GM23248 (cell line): ENCODE measurements at regions not wholly inside any gene's neighbourhood (a gene's known extent, or its start where the extent isn't known, plus 50 kb on each side); places are given as distances from the start of the nearest gene placed in this dataset.

Experiments
- DNase-seq: peaks from one replicate; pipeline ENCODE4 v3.0.0-alpha.2; 2015
- H2AFZ ChIP-seq: fragments of 200-600 bp; sonication (generic); 2 replicates; pipeline ENCODE4 v1.6.1; 2016; ENCODE audit warnings: antibody characterized with exemption
- H3F3A ChIP-seq: fragments of 200-600 bp; sonication (generic); 2 replicates; pipeline ENCODE4 v1.6.1; 2016; ENCODE audit warnings: mild to moderate bottlenecking, antibody characterized with exemption, mixed run types; ENCODE audit not compliant: insufficient read depth
- H3K27ac ChIP-seq: fragments of 200-600 bp; sonication (generic); 2 replicates; pipeline ENCODE4 v1.5.1; 2016; ENCODE audit warnings: mild to moderate bottlenecking
- H3K27me3 ChIP-seq: fragments of 200-600 bp; sonication (generic); replicated peaks from 2 replicates; pipeline ENCODE4 v1.6.1; 2016; ENCODE audit warnings: mild to moderate bottlenecking; ENCODE audit not compliant: insufficient read depth
- H3K36me3 ChIP-seq: fragments of 200-600 bp; sonication (generic); 2 replicates; pipeline ENCODE4 v1.6.1; 2016; ENCODE audit warnings: low read depth, mild to moderate bottlenecking
- H3K4me1 ChIP-seq: fragments of 200-600 bp; sonication (generic); 2 replicates; pipeline ENCODE4 v1.6.1; 2016; ENCODE audit warnings: mild to moderate bottlenecking; ENCODE audit not compliant: insufficient read depth
- H3K4me2 ChIP-seq: fragments of 200-600 bp; sonication (generic); one replicate; pipeline ENCODE4 v1.6.1; 2016; ENCODE audit warnings: mild to moderate bottlenecking; ENCODE audit not compliant: unreplicated experiment
- H3K4me3 ChIP-seq: fragments of 200-600 bp; sonication (generic); 2 replicates; pipeline ENCODE4 v1.5.1; 2016; ENCODE audit warnings: mild to moderate bottlenecking
- H3K79me2 ChIP-seq: fragments of 200-600 bp; sonication (generic); 2 replicates; pipeline ENCODE4 v1.6.1; 2016; ENCODE audit warnings: mild to moderate bottlenecking; ENCODE audit not compliant: insufficient read depth
- H3K9ac ChIP-seq: fragments of 200-600 bp; sonication (generic); 2 replicates; pipeline ENCODE4 v1.6.1; 2016; ENCODE audit warnings: mild to moderate bottlenecking
- H3K9me2 ChIP-seq: fragments of 200-600 bp; sonication (generic); 2 replicates; pipeline ENCODE4 v1.6.1; 2016; ENCODE audit warnings: mixed run types, mild to moderate bottlenecking, moderate library complexity; ENCODE audit not compliant: insufficient read depth
- H3K9me3 ChIP-seq: fragments of 200-600 bp; sonication (generic); one replicate; pipeline ENCODE4 v1.6.1; 2017; ENCODE audit warnings: low read depth
- H4K20me1 ChIP-seq: fragments of 200-600 bp; sonication (generic); 2 replicates; pipeline ENCODE4 v1.6.0; 2016; ENCODE audit not compliant: insufficient read depth
- EZH2 ChIP-seq: fragments of 200-600 bp; sonication (generic); IDR thresholded peaks from 2 replicates; pipeline ENCODE4 v1.6.1; 2018; ENCODE audit warnings: antibody characterized with exemption, mild to moderate bottlenecking; ENCODE audit not compliant: insufficient read depth, poor library complexity, severe bottlenecking
- EZH2phosphoT487 ChIP-seq: fragments of 200-600 bp; sonication (generic); IDR thresholded peaks from 2 replicates; pipeline ENCODE4 v1.6.1; 2018; ENCODE audit warnings: antibody characterized with exemption, moderate library complexity, mild to moderate bottlenecking, low read depth; ENCODE audit not compliant: insufficient read depth
- WGBS, 2 experiments: methylation state at CpG; one replicate each; pipeline ENCODE4 v1.1.6; 2015 to 2017; ENCODE audit warnings: low lambda C conversion rate in 2 of 2, low coverage in 1 of 2; ENCODE audit errors: missing lambda C conversion rate in 2 of 2; 5-methylcytosine and 5-hydroxymethylcytosine counted together
- in situ Hi-C: fragments of 300-500 bp; cut with MboI; formaldehyde crosslinking; loops from 2 replicates; pipeline ENCODE4 v1.15.0; 2020

DNA sequence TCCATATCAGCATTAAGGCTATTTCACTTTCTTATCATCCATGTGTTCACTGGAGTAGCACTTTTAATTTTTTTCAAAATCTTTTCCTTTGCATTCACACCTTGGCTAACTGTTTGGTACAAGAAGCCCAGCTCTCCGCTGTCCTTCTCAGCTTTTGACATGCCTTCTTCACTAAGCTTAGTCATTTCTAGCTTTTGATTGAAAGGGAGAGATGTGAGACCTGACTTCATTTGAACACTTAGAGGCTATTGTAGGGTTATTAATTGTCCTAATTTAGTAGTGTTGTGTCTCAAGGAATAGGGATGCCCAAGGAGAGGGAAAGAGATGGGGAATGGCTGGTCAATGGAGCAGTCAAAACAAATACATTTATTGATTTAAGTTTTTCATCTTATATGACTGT, 350.0 kb downstream of the CXCL12 start:
- no peaks in the 10 kb centered on the region for H3K9me2 ChIP-seq
- no peak overlapping the region for H2AFZ ChIP-seq
- H3K4me3 ChIP-seq = no peak overlapping the region
- H3K79me2 ChIP-seq = no peaks in the 10 kb centered on the region
- H3K9ac ChIP-seq = no peak overlapping the region
- DNase-seq = no peak
- H4K20me1 ChIP-seq = no peaks in the 10 kb centered on the region
- H3K36me3 ChIP-seq = no peaks in the 10 kb centered on the region
- in situ Hi-C loops = no loop called here
- no peak overlapping the region for H3K27ac ChIP-seq
- H3F3A ChIP-seq = 0 out of 2 replicates have a peak, but pooled peaks cover 4% of the 10 kb centered on the region
- peaks cover 12% of the 10 kb centered on the region; the same call in 1 of the 2 replicates for H3K4me1 ChIP-seq
- H3K9me3 ChIP-seq = no peaks in the 10 kb centered on the region
- no peak overlapping the region for H3K4me2 ChIP-seq
- H3K27me3 ChIP-seq = no peaks in the 10 kb centered on the region
- TF ChIP-seq EZH2 = no peak
- no peak for TF ChIP-seq EZH2phosphoT487
- WGBS, 2 experiments = 100% methylated on average over 1 of the region's 1 CpG

DNA sequence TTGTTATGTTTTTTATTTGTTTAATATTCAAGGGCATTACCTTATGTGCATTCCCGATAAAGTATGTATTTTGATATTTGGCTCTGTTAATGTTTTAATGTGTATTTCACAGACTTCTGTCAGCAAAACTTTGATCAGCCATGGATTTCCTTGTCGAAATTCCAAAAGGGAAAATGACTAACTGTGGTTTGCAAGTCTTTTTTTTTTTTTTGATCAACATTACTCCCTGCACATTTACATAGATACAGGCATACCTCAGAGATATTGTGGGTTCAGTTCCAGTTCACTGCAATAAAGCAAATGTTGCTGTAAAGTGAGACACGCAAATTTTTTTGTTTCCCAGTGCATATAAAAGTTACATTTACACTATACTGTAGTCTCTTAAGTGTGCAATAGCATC, 351.9 kb downstream of the CXCL12 start:
- H2AFZ ChIP-seq = no peak overlapping the region
- no peak overlapping the region for H3K9ac ChIP-seq
- no peaks in the 10 kb centered on the region for H3K9me2 ChIP-seq
- no peaks in the 10 kb centered on the region for H3K9me3 ChIP-seq
- peak; percentile 51 for DNase-seq
- peaks cover 12% of the 10 kb centered on the region; the same call in 1 of the 2 replicates for H3K4me1 ChIP-seq
- 45 to 59% methylated on average over 3 of the region's 3 CpGs for WGBS, 2 experiments
- H3K4me2 ChIP-seq = no peak overlapping the region
- in situ Hi-C loops = no loop called here
- H3K4me3 ChIP-seq = no peak overlapping the region
- H3K27me3 ChIP-seq = no peaks in the 10 kb centered on the region
- H3K27ac ChIP-seq = no peak overlapping the region
- 0 out of 2 replicates have a peak, but pooled peaks cover 4% of the 10 kb centered on the region for H3F3A ChIP-seq
- H4K20me1 ChIP-seq = no peaks in the 10 kb centered on the region
- no peaks in the 10 kb centered on the region for H3K79me2 ChIP-seq
- H3K36me3 ChIP-seq = no peaks in the 10 kb centered on the region
- no peak for TF ChIP-seq EZH2phosphoT487
- no peak for TF ChIP-seq EZH2

DNA sequence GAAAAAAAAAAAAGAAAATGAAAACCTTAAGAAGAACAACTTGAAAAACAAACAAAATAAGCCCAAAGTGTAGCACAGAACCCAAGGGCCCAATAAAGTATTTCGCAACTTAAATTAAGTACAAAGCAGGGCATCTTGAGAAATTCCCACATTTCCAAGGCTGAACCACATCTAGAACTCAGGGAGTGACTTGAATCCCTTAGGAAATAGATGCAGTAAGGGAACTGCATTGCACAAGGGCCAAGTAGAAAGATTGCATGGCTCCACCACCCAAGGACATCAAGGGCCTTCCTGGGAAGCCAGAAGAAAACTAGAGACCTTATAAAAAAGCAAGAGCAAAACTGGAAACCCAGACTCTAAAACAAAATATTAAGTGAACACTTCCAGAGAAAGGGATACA, 352.7 kb downstream of the CXCL12 start:
- no peaks in the 10 kb centered on the region for H3K9me3 ChIP-seq
- no peaks in the 10 kb centered on the region for H3K36me3 ChIP-seq
- no peak overlapping the region for H2AFZ ChIP-seq
- in situ Hi-C loops = no loop called here
- H3K27ac ChIP-seq = no peak overlapping the region
- H3K9me2 ChIP-seq = no peaks in the 10 kb centered on the region
- WGBS, 2 experiments = 67 to 73% methylated on average over 1 of the region's 1 CpG
- H3K9ac ChIP-seq = no peak overlapping the region
- 0 out of 2 replicates have a peak, but pooled peaks cover 4% of the 10 kb centered on the region for H3F3A ChIP-seq
- no peak overlapping the region for H3K4me3 ChIP-seq
- no peak overlapping the region for H3K4me2 ChIP-seq
- no peaks in the 10 kb centered on the region for H3K79me2 ChIP-seq
- no peaks in the 10 kb centered on the region for H4K20me1 ChIP-seq
- no peak for TF ChIP-seq EZH2
- TF ChIP-seq EZH2phosphoT487 = no peak
- no peaks in the 10 kb centered on the region for H3K27me3 ChIP-seq
- DNase-seq = peak; percentile 18
- peaks cover 12% of the 10 kb centered on the region; the same call in 1 of the 2 replicates for H3K4me1 ChIP-seq

DNA sequence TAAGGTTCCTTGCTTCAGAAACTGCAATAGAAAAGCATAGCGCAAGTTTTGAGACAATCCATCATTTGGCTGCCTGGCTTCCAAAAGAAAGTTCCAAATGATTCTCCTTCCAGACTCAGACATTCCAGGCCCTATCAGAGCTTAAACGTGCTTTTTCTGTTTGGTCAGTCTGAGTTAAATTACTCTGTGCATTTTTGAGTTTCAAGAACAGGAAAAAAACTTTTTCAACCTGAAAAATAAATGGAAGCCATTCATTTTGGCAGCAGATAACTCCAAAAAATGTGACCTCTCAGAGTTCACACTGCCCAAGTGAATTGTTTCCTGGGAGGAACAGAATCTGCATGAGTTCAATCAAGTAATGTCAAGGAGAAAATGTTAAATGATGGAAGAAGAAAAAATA, 354.2 kb downstream of the CXCL12 start:
- in situ Hi-C loops = no loop called here
- WGBS, 2 experiments = 49 to 52% methylated on average over 2 of the region's 2 CpGs
- H3K27ac ChIP-seq = no peak overlapping the region
- no peaks in the 10 kb centered on the region for H4K20me1 ChIP-seq
- H3K27me3 ChIP-seq = no peaks in the 10 kb centered on the region
- no peak overlapping the region for H3K4me2 ChIP-seq
- H3F3A ChIP-seq = 0 out of 2 replicates have a peak, but pooled peaks cover 4% of the 10 kb centered on the region
- TF ChIP-seq EZH2 (no peak), EZH2phosphoT487 (no peak)
- H3K4me1 ChIP-seq = peaks cover 12% of the 10 kb centered on the region; the same call in 1 of the 2 replicates
- H3K36me3 ChIP-seq = no peaks in the 10 kb centered on the region
- no peaks in the 10 kb centered on the region for H3K9me3 ChIP-seq
- H3K9me2 ChIP-seq = no peaks in the 10 kb centered on the region
- no peaks in the 10 kb centered on the region for H3K79me2 ChIP-seq
- H3K4me3 ChIP-seq = no peak overlapping the region
- DNase-seq = no peak
- no peak overlapping the region for H2AFZ ChIP-seq
- no peak overlapping the region for H3K9ac ChIP-seq

DNA sequence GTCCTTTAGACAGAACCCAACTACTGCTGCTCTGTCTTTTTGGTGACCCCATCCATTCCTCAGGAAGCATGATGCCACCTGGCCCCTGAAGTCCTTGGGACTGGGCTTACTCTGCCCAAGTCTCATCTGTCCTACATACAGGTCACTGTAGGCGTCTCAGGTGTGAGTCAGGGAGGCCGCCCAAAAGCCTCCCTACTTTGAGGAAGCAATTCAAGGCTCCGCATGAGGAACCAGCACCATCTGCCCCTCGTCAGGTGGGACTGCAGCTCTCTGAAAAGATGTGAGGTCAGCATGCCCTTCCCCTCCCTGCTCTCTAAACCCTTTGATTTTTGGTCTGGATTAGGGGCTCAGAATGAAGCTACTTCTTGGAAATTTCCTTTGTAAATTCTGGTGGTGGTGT, 354.8 kb downstream of the CXCL12 start:
- H3K79me2 ChIP-seq = no peaks in the 10 kb centered on the region
- H3F3A ChIP-seq = 0 out of 2 replicates have a peak, but pooled peaks cover 4% of the 10 kb centered on the region
- WGBS, 2 experiments = 85 to 86% methylated on average over 4 of the region's 4 CpGs
- no peak overlapping the region for H3K9ac ChIP-seq
- H3K4me1 ChIP-seq = peaks cover 12% of the 10 kb centered on the region; the same call in 1 of the 2 replicates
- no peak overlapping the region for H3K4me2 ChIP-seq
- in situ Hi-C loops = no loop called here
- H3K36me3 ChIP-seq = no peaks in the 10 kb centered on the region
- no peak for DNase-seq
- H3K9me2 ChIP-seq = no peaks in the 10 kb centered on the region
- H3K9me3 ChIP-seq = no peaks in the 10 kb centered on the region
- TF ChIP-seq EZH2phosphoT487 = no peak
- TF ChIP-seq EZH2 = no peak
- no peak overlapping the region for H3K4me3 ChIP-seq
- no peaks in the 10 kb centered on the region for H3K27me3 ChIP-seq
- no peak overlapping the region for H2AFZ ChIP-seq
- H3K27ac ChIP-seq = no peak overlapping the region
- H4K20me1 ChIP-seq = no peaks in the 10 kb centered on the region
